Epidermal melanocyte (primary cell): ENCODE measurements at regions not wholly inside any gene's neighbourhood (a gene's known extent, or its start where the extent isn't known, plus 50 kb on each side); places are given as distances from the start of the nearest gene placed in this dataset.

Experiments
- DNase-seq: peaks from one replicate; pipeline ENCODE4 v3.0.0; 2011; ENCODE audit warnings: low spot score; ENCODE audit not compliant: insufficient read length

DNA sequence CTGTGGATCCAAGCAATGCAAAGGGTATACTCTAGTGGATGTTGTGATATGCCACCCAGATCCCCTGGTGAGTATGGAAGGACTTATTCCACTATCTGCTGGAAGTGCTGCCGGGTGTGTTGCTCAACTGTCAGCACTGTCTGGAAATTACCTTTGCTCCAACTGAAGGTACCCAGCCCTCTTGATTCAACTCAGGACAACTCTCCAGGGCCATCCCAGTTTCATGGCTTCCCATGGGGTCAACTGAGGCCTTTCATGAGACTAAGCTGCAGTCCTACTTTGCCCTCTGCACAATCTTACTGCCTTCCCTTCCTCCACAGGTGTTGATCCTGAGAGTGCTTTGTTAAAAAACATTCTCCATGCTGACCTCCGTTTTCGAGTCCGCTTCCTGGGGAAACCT is 99.8 kb downstream of the SPRY1 start:
- DNase-seq: no peak

DNA sequence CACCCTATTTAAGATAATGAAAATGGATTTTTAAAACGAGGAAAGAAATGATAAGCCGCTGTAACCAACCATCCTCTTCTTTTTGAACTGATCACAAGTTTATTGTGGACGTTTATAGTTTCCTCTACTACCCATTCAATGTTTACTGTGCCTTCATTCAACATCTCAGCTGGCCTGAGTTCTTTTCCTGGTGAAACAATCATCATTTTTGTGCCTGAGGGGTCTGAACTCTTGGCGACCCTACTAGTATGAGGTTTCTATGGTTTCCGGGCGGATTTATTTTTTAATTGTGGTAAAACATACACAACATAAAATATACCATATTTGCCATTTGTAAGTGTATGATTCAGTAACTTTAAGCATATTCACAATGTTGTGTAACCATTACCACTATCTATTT is 100.7 kb downstream of the SPRY1 start:
- DNase-seq: no peak

DNA sequence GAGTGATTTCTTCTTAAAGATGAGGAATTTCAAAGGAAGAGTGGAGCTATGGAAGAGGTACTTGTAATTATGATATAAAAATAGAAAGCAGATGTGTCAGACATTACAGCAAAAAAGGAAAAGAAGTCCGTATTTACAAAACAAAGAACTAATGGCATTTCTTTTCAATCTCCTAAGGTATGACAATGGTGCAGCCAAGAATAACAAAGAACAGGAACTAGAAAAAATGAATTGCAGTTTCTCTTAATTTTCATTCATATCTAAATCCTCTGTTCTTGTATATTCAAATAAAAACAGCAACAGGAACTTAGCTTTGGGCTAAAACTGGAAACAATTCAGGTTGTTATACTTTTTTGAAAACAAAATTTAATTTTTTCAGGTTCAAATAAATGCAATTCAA is 105.1 kb downstream of the SPRY1 start:
- DNase-seq: no peak

DNA sequence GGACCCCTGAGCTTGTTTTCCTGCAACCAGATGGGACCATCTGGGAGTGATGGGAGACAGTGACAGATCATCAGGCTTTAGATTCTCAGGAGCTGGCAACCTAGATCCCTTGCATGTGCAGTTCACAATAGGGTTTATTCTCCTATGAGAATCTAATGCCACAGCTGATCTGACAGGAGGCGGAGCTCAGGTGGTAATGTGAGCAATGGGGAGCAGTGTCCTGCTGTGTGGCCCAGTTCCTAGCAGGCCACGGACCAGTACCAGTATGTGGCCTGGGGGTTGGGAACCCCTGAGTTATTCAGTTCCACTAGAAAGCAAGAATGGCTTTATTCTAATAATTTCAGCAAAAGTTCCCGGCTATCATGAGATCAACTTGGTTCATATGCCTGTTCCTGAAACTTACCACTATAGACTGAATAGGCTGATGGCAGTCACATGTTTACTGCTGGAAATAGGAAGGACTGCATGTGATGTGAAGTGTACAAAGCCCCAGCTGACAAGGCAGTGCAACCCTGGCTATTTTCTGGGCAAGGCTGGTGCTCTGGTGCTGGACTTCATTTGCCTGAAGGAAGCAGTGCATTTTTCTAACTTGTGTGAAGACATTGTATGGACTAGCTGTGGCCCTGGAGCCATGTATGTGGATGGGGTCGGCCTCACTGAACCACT is 107.2 kb downstream of the SPRY1 start:
- DNase-seq: no peak

- DNase-seq: no peak
Measured at GRCh38 chr4:123505095-123506010, 108.8 kb downstream of the SPRY1 start.

- DNase-seq: no peak
Measured at GRCh38 chr4:123506011-123506695, 109.6 kb downstream of the SPRY1 start.

GRCh38 chr4:123507376-123507775 is 110.8 kb downstream of the SPRY1 start:
- no peak for DNase-seq

DNA sequence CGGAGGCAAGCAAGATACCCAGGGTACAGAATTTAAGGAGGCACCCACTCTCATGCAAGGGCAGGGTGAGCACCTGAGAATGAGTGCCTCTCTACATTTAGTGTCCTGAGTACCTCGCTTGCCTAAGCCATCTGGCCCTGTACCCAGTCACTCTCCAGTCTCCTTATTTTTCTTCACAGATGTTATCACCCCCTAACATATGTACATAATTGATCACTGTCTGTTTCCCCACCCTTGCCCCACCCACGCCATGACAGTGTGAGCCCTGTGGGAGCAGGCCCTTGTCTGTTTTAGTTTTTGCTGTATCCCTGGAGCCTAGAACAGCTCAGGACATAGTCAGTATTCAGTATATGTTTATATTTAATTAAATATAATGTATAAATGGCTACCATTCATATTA is 113.6 kb downstream of the SPRY1 start:
- no peak for DNase-seq

DNA sequence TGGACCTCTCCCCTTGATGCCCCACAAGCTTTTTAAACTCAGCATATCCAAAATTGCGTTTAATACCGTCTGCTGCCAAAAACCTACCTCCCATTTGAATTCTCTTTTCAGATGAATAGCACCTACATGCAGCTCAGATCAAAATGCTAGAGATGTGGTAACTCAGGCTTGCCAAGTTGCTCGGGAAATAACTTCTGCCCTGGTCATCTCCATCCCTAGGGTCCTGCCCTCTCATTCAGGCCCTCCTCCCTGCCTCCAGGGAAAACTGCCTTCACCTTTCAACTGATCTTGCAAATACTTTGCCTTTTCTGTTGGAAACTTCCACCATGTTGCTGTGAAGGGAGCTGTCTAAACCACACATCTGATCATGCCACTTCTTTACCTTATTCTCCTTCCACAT is 114.1 kb downstream of the SPRY1 start:
- DNase-seq: no peak

GRCh38 chr4:123516576-123516975 is 120.0 kb downstream of the SPRY1 start:
- no peak for DNase-seq

DNA sequence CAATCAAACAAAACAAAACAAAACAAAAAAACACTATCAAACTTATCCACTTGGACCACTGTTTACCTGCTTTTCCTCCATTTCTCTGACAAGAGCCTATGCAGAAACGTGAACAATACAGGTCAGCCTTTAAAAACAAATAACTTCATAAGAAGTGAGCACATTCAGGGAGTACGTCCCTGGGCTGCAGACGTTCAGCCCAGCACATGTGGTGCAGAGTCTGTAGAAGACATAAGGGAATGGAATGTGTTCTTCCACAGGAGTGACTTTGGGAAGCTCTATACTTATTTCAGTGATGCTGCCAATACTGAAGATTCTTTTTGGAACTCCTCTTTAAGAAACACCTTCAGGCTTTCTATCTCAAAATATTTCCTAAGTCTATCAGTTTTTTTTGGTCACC is 120.6 kb downstream of the SPRY1 start:
- no peak for DNase-seq

DNA sequence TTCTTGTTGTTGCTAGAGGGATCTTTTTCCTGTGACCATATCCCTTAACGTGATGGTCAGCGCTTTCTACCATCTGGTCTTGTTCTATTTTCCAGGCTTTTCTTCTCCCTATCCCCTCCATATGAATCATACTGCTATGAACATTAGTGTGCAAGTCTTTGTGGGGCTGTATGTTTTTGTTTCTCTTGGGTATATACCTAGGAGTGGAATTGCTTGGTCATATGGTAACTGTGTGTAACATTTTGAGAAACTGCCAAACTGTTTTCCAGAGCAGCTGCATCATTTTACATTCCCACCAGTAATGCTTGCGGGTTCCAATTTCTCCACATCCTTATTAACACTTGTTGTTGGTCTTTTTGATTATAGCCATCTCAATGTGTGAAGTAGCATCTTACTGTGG is 121.4 kb downstream of the SPRY1 start:
- no peak for DNase-seq

DNA sequence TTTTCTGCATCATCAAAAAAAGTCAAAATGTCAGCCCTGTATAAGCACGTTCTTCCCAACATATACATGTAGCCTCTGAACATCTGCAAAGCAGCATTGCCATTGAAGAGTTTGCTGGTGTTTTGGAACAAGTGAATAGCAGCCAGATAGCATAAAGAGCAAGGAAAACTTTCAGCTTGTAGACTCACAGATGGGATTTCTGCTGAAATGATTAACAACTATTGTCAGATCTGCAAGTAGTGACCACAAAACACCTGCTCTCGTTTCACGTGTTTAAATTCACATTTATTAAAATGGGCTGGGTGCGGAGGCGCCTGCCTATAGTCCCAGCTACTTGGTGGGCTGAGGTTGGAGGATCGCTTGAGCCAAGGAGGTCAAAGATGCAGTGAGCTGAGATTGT is 123.7 kb downstream of the SPRY1 start:
- no peak for DNase-seq

GRCh38 chr4:123522081-123522480 is 125.5 kb downstream of the SPRY1 start:
- no peak for DNase-seq

- DNase-seq: no peak
Measured at GRCh38 chr4:123522646-123523045, 126.1 kb downstream of the SPRY1 start.

DNA sequence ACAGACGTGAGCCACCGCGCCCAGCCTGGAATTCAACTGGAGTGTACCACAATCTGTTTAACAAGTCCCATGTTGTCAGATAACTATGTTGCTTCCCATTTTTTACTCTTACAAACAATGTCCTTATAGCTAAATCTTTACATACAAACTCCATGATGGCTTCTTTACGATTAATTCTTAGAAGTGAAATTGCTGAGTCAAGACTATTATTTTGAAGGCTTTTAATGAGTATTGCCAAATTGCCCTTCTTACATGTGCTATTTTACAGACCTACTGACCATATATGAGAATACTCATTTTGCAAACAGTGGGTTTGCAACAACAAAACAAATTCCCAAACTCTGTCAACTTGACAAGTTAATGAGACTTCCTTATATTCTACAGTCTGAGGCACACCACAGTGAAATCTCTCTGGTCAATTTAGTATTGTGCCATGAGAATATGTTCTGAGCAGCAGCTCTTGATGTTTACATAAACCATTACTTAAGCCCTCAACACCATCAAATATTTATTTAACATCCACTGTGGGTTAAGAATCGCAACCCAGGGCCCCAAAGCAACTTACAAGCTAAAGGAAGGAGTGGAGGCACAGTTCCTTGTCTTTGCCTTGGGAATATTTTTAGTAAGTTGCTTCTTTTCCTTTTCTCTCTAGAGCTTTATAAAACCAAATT is 128.5 kb downstream of the SPRY1 start:
- DNase-seq: no peak

- DNase-seq: no peak
Measured at GRCh38 chr4:123526511-123526910, 129.9 kb downstream of the SPRY1 start.

GRCh38 chr4:123528501-123529277 is 132.1 kb downstream of the SPRY1 start:
- DNase-seq: no peak

GRCh38 chr4:123529278-123529568 is 132.6 kb downstream of the SPRY1 start:
- DNase-seq: no peak

- DNase-seq: no peak
Measured at GRCh38 chr4:123530357-123530756, 133.8 kb downstream of the SPRY1 start.
